CD14-positive monocyte (primary cell): ENCODE measurements at regions not wholly inside any gene's neighbourhood (a gene's known extent, or its start where the extent isn't known, plus 50 kb on each side); places are given as distances from the start of the nearest gene placed in this dataset.

Experiments
- DNase-seq, 3 donors: peaks; one replicate each; pipeline ENCODE4 v3.0.0-alpha.2; 2011 to 2022
- H2AFZ ChIP-seq: 2 replicates; pipeline ENCODE4 v1.6.0; 2012; ENCODE audit warnings: mild to moderate bottlenecking, low read depth, low read length, inconsistent platforms; ENCODE audit not compliant: insufficient read depth, poor library complexity, severe bottlenecking
- H3K27ac ChIP-seq, 2 donors: 1 replicate in 1 of 2; 2 replicates in 1 of 2; pipeline ENCODE4 v1.5.1; 2012 to 2013; ENCODE audit warnings: low read length in 2 of 2, control low read depth in 1 of 2, inconsistent platforms in 1 of 2, low read depth in 1 of 2, mild to moderate bottlenecking in 1 of 2
- H3K27me3 ChIP-seq, 2 donors: one replicate each; pipeline versions ENCODE4 v1.6.0 to v1.6.1; 2011 to 2013; ENCODE audit warnings: low read length in 2 of 2; ENCODE audit not compliant: control insufficient read depth in 2 of 2, insufficient read depth in 2 of 2
- H3K36me3 ChIP-seq, 2 donors: replicated peaks in 1 of 2; 1 replicate in 1 of 2; 2 replicates in 1 of 2; pipeline versions ENCODE4 v1.5.1 to v1.6.1; 2012 to 2013; ENCODE audit warnings: low read length in 2 of 2, control low read depth in 1 of 2, inconsistent platforms in 1 of 2, mild to moderate bottlenecking in 1 of 2; ENCODE audit not compliant: insufficient read depth in 2 of 2, control insufficient read depth in 1 of 2
- H3K4me1 ChIP-seq, 2 donors: 1 replicate in 1 of 2; 2 replicates in 1 of 2; pipeline versions ENCODE4 v1.5.1 to v1.6.1; 2012 to 2013; ENCODE audit warnings: low read length in 2 of 2, control low read depth in 1 of 2, inconsistent platforms in 1 of 2, mild to moderate bottlenecking in 1 of 2, moderate library complexity in 1 of 2; ENCODE audit not compliant: insufficient read depth in 2 of 2, control insufficient read depth in 1 of 2
- H3K4me2 ChIP-seq: replicated peaks from 2 replicates; pipeline ENCODE3; 2012; ENCODE audit warnings: low read length, moderate library complexity, mild to moderate bottlenecking; ENCODE audit not compliant: poor library complexity, severe bottlenecking; ENCODE audit errors: extremely low read depth
- H3K4me3 ChIP-seq, 3 experiments: fragments of 200-600 bp in 1 of 3; sonication (generic) in 1 of 3; replicated peaks in 1 of 3; 1 replicate in 2 of 3; 2 replicates in 1 of 3; pipeline ENCODE4 v1.5.1; 2011 to 2013; ENCODE audit warnings: low read length in 3 of 3, mild to moderate bottlenecking in 3 of 3, control low read depth in 2 of 3, low read depth in 2 of 3, inconsistent platforms in 1 of 3, moderate library complexity in 1 of 3
- H3K79me2 ChIP-seq: 2 replicates; pipeline ENCODE4 v1.6.0; 2012; ENCODE audit warnings: mild to moderate bottlenecking, control low read depth, inconsistent platforms, low read length, moderate library complexity; ENCODE audit not compliant: insufficient read depth
- H3K9ac ChIP-seq: 2 replicates; pipeline ENCODE4 v1.6.0; 2017; ENCODE audit warnings: low read length, mild to moderate bottlenecking; ENCODE audit not compliant: insufficient read depth, poor library complexity, severe bottlenecking
- H3K9me3 ChIP-seq, 2 donors: replicated peaks in 1 of 2; 1 replicate in 1 of 2; 2 replicates in 1 of 2; pipeline versions ENCODE4 v1.5.1 to v1.6.1; 2012 to 2013; ENCODE audit warnings: low read length in 2 of 2, control low read depth in 1 of 2; ENCODE audit not compliant: control insufficient read depth in 1 of 2, insufficient read depth in 1 of 2
- H4K20me1 ChIP-seq: 2 replicates; pipeline ENCODE4 v1.6.0; 2012; ENCODE audit warnings: mild to moderate bottlenecking, low read length, control low read depth, moderate library complexity; ENCODE audit not compliant: insufficient read depth
- H3K27ac Mint-ChIP-seq, 7 donors: one replicate each; pipeline ENCODE4 v1.8.0; 2020; ENCODE audit warnings: mild to moderate bottlenecking in 7 of 7, mixed read lengths in 7 of 7, moderate library complexity in 6 of 7, inconsistent platforms in 2 of 7
- H3K27me3 Mint-ChIP-seq, 3 donors: one replicate each; pipeline ENCODE4 v1.8.0; 2021 to 2022; ENCODE audit warnings: low read depth in 3 of 3, mild to moderate bottlenecking in 3 of 3, mixed read lengths in 3 of 3, moderate library complexity in 3 of 3, inconsistent platforms in 1 of 3
- H3K36me3 Mint-ChIP-seq, 2 donors: one replicate each; pipeline ENCODE4 v1.8.0; 2020; ENCODE audit warnings: mixed read lengths in 2 of 2, inconsistent platforms in 1 of 2, mild to moderate bottlenecking in 1 of 2
- H3K4me1 Mint-ChIP-seq: one replicate; pipeline ENCODE4 v1.8.0; 2020; ENCODE audit warnings: mild to moderate bottlenecking, mixed read lengths
- H3K4me3 Mint-ChIP-seq, 2 donors: one replicate each; pipeline ENCODE4 v1.8.0; 2020; ENCODE audit warnings: mild to moderate bottlenecking in 2 of 2, mixed read lengths in 2 of 2, moderate library complexity in 1 of 2
- H3K9me3 Mint-ChIP-seq, 7 donors: one replicate each; pipeline ENCODE4 v1.8.0; 2020 to 2022; ENCODE audit warnings: mixed read lengths in 7 of 7, mild to moderate bottlenecking in 6 of 7, moderate library complexity in 6 of 7, inconsistent platforms in 2 of 7
- CTCF ChIP-seq: fragments of 200-600 bp; IDR thresholded peaks from one replicate; pipeline ENCODE4 v1.8.0; 2022; ENCODE audit warnings: antibody characterized with exemption, mild to moderate bottlenecking
- WGBS: methylation state at CpG from one replicate; pipeline ENCODE4 v1.1.5; 2013; ENCODE audit warnings: missing lambda C conversion rate; ENCODE audit not compliant: insufficient coverage; 5-methylcytosine and 5-hydroxymethylcytosine counted together
- intact Hi-C, 2 donors: fragments of 100-400 bp; cut with micrococcal nuclease; formaldehyde crosslinking; loops; one replicate each; pipeline versions ENCODE4 v1.15.0 to v1.15.1; 2023

GRCh38 chr9:2916382-2916985 is 72.6 kb upstream of the PUM3 start:
- Histone ChIP-seq H4K20me1 (no peaks in the 10 kb centered on the region), H3K79me2 (no peaks in the 10 kb centered on the region), H3K4me3 (no peak overlapping the region), H3K4me2 (no peak overlapping the region), H3K9me3 (no peaks in the 10 kb centered on the region), H3K27me3 (no peaks in the 10 kb centered on the region), H3K36me3 (no peaks in the 10 kb centered on the region), H3K27ac (no peak overlapping the region), H2AFZ (no peak overlapping the region), H3K9ac (no peak overlapping the region), H3K4me1 (no peaks in the 10 kb centered on the region)
- no peak for TF ChIP-seq CTCF
- Mint-ChIP-seq H3K27me3 (peaks cover 0 to 3% (median 2%) of the 10 kb centered on the region in 3 donors), H3K4me1 (no peaks in the 10 kb centered on the region), H3K36me3 (no peaks in the 10 kb centered on the region), H3K27ac (peak overlapping the region in 2 of 7 donors; percentile 37 to 62), H3K9me3 (peaks cover 0 to 3% (median 0%) of the 10 kb centered on the region in 7 donors), H3K4me3 (no peak overlapping the region)
- 50% methylated on average over 1 of the region's 3 CpGs for WGBS
- intact Hi-C loops, result no loop called here
- no peak for DNase-seq

GRCh38 chr9:2913026-2913425 is 69.1 kb upstream of the PUM3 start:
- no CpG with 5 or more reads among the region's 2 CpGs for WGBS
- Histone ChIP-seq H3K9ac (no peak overlapping the region), H2AFZ (no peak overlapping the region), H3K4me1 (no peaks in the 10 kb centered on the region), H3K9me3 (no peaks in the 10 kb centered on the region), H3K27ac (no peak overlapping the region), H4K20me1 (no peaks in the 10 kb centered on the region), H3K4me2 (no peak overlapping the region), H3K36me3 (no peaks in the 10 kb centered on the region), H3K4me3 (no peak overlapping the region), H3K79me2 (no peaks in the 10 kb centered on the region), H3K27me3 (no peaks in the 10 kb centered on the region)
- no peaks in the 10 kb centered on the region for H3K27me3 Mint-ChIP-seq
- no peak for DNase-seq
- peaks cover 0 to 3% (median 0%) of the 10 kb centered on the region in 7 donors for H3K9me3 Mint-ChIP-seq
- no peak overlapping the region for H3K4me3 Mint-ChIP-seq
- no peak for TF ChIP-seq CTCF
- no peak overlapping the region for H3K27ac Mint-ChIP-seq
- intact Hi-C loops, result no loop called here
- H3K4me1 Mint-ChIP-seq, result no peaks in the 10 kb centered on the region
- H3K36me3 Mint-ChIP-seq, result no peaks in the 10 kb centered on the region
